ENCODE measurements at regions not wholly inside any gene's neighbourhood (a gene's known extent, or its start where the extent isn't known, plus 50 kb on each side); places are given as distances from the start of the nearest gene placed in this dataset.
A peak's percentile ranks its signal among the peaks of the same experiment; 100 is the strongest.
"Not testable (repeated sequence)": the region's sequence is repeated elsewhere in the genome, so short reads cannot be mapped to it uniquely, and the experiment has no call there.

GRCh38 chr17:51435171-51435552 lies 174.8 kb downstream of the UTP18 start:
- no peak for DNase-seq (ENCODE audit: low read depth in 2 of 2)

GRCh38 chr17:51435641-51436091 lies 175.3 kb downstream of the UTP18 start:
- peak in 1 of 2 donors; percentile 20 for DNase-seq (ENCODE audit: low read depth in 2 of 2)

DNA sequence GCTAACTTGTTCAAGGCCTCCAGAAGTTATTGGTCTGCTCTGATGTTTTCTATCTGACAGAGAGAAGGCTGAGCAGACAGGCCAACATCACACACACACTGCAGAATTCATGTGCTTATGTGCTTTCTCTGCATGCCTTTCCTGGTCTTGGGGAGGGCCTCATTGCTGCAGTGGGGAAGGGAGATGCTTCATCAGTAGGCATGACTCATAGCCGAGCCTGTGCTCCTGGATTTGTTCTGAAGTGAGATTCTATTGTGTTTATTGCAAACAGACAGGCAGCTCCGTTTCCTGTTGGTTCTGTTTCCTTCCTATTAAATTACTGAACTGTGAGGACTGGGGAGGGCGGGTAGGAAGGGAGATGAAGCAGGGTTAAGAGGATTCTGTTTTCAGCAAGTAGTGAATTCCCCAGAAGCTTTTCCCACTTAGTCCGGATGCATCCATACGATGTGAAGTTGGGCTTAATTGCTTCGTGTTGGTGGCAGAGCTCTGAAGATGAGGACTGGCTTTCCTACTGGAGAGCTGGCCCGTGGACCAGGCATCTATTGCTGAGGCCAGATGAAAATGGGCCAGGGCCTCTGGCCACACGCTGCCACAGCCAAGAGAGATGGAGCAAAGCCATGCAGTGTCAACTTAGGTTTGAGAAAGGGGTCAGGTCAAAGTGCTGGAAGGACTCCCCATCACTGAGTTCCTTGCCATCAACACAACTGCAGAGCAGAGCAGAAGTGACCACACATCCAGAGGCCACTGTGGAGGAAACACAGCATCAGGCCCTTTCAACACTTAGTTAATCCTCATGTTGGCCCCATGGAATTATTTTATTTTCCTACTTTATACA lies 179.3 kb downstream of the UTP18 start:
- DNase-seq (ENCODE audit: low read depth in 2 of 2): no peak

DNA sequence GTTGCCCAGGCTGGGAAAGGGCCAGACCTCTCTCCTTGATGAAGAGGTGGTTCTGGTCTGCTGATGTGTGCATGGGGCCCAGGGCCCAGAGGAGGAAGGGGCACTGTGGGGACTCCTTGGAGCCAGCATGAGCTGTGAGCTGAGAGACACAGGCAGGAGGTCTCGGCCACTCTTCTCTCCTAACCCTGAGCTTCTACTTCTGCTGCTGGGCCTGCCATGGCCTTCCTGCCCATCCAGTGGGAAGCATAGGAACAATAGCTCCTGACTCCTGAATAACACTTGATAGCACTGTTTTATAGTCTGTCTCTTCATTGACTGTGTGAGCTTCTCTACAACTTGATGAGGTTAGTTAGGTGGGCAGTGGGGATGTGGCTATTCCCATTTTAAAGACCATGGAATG lies 181.1 kb downstream of the UTP18 start:
- no peak for DNase-seq (ENCODE audit: low read depth in 2 of 2)

DNA sequence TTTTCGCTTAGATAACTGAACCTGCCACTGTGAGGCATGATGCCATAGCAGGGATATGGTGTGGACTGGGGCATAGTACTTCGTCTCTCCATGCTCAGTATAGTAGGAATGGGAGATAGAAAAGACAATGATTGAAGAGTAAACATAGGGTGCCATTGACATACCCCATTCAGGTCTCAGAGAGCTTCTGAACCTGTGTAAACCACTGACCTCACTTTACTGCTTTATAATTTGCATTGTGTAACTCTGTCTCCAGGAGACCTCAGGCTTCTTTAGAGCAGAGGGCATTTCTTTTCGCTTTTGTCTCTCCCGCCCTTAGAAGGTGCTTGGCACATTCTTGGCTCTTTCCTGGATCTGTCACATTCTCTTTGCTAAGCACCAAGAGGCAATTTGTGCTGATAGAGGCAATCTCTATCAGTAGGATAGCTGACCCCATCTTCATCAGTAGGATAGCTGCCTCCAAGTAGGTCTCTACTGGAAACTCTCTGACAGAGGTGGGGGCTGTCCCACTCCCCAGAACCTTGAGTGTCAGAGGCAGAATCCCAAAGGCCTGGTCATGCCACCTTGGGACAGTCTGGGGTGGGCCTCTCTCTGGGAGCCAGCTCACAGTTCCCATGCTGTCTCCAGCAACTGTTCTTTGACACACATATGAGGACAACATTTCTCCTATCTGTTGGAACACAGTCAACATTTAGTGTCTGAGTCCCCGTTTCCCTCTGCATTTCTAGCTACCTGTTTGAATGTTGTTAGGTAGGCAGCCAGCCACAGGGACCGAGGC lies 181.9 kb downstream of the UTP18 start:
- no peak for DNase-seq (ENCODE audit: low read depth in 2 of 2)

GRCh38 chr17:51443646-51444045 lies 183.3 kb downstream of the UTP18 start:
- no peak for DNase-seq (ENCODE audit: low read depth in 2 of 2)

DNA sequence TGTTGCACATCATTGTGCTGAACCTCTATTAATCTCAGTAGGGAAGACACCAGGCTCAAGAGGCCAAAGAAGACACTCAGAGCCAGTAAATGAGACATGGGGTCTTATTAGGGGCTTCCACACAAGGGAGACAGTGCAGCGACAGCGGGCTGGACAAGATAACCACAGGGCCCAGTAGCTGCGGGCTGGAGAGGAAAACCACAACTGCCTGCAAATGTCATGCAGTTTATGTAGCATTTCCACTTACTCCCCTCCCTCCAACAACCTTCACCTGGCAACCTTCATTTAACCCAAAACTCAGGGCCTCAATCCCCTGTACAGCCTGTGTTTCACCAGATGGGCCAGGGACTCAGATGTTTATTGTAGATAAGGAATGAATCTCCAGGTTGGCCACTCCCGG lies 185.6 kb downstream of the UTP18 start:
- no peak for DNase-seq (ENCODE audit: low read depth in 2 of 2)

DNA sequence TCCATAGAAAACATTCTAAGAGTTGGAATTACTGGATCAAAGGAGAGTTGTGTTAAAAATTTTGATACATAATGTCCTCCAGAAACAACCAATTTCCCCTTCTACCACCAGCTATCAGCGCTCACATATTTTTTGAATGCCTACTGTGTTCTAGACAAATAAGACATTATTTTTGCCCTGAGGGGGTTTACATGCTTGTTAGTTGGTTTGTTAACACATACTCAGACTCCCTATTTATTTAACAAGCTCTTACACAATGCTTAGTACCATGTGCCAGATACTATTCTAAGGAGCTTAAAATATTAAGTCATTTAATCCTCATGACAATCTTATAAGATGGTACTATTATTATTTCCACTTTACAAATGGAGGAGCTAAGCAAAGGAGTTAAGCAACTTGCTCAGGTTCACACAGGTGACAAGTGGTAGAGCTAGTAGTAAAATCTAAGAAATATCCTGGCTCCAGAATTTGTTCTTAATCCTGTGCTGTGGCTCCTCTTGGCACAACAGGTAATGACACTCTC lies 194.2 kb downstream of the UTP18 start:
- no peak for DNase-seq (ENCODE audit: low read depth in 2 of 2)

DNA sequence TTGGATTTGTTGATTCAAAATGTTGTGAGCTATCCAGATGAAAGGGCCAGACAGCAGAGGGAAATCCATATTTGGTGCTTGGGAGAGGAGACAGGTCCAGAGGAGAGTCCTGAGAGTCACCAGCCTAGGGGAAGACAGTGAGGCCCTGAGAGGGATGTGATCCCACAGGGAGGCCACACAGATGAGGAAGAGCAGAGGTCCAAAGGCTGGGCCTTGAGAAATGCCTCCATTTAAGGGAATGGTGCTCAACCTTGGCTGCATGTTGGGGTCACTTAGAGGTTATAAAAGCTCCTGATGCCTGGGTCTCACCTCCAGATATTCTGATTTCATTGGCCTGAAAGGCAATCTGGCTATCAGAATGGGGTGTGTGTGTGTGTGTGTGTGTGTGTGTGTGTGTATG lies 194.9 kb downstream of the UTP18 start:
- no peak for DNase-seq (ENCODE audit: low read depth in 2 of 2)

DNA sequence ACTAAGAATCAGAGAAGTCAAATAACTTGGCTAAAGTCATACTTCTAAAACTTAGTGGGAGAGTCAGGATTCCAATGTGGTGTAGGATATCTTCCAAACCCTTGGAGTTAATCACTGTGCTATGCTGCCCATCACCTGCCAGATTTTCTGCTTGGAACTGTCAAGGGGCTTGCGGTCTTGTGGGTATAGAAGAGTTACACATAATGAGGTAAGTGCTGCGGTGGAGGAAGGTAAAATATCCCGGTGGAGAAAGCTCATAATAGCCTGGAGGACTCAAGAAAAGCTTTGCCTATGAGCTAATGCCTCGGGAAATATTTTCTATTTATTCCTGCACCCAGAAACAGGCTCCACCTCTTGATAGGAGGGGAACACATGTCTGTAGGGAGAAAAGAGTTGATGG lies 195.6 kb downstream of the UTP18 start:
- no peak for DNase-seq (ENCODE audit: low read depth in 2 of 2)

DNA sequence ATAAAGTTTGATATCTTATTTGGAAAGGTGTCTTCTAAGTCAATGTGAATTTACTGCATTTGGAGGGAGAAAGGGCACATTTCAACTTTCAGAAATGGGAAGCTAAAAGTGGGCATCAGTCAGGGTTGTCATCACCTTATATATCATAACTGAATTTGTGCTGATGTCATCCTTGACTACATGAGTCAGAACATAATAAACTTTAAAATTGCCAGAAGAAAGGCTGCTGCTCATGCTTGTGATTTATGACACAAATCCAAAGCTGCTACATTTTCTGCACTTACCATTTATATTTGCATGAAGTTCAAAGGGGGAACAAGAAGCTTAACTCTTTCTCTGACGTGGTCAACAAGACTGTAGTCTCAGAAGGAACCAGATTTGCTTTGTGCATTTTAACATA lies 196.6 kb downstream of the UTP18 start:
- no peak for DNase-seq (ENCODE audit: low read depth in 2 of 2)

GRCh38 chr17:51461578-51462004 lies 201.2 kb downstream of the UTP18 start:
- DNase-seq (ENCODE audit: low read depth in 2 of 2): peak; percentile 30 to 41

- no peak for DNase-seq (ENCODE audit: low read depth in 2 of 2)
Measured at GRCh38 chr17:51463353-51463752, 203.0 kb downstream of the UTP18 start.

DNA sequence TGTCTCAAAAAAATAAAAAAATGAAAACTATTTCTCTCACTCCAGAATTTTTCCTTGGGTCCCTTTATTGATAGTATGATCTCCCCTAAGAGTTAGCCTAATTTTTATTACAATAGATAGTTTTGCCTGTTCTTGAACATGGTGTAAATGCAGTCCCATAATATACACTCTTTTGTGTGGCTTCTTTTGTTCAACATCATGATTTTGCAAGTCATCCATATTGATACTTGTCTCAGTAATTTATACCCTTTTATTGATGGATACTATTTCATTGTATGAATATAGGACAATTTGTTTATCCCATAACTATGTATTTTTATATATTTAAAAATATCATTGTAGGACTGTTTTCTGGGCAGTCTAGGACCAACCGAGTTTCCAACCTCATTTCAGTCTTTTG lies 207.0 kb downstream of the UTP18 start:
- DNase-seq (ENCODE audit: low read depth in 2 of 2): no peak

- no peak for DNase-seq (ENCODE audit: low read depth in 2 of 2)
Measured at GRCh38 chr17:51472670-51473205, 212.4 kb downstream of the UTP18 start.

- no peak for DNase-seq (ENCODE audit: low read depth in 2 of 2)
Measured at GRCh38 chr17:51474764-51475163, 214.4 kb downstream of the UTP18 start.

GRCh38 chr17:51475730-51476129 lies 215.4 kb downstream of the UTP18 start:
- no peak for DNase-seq (ENCODE audit: low read depth in 2 of 2)

DNA sequence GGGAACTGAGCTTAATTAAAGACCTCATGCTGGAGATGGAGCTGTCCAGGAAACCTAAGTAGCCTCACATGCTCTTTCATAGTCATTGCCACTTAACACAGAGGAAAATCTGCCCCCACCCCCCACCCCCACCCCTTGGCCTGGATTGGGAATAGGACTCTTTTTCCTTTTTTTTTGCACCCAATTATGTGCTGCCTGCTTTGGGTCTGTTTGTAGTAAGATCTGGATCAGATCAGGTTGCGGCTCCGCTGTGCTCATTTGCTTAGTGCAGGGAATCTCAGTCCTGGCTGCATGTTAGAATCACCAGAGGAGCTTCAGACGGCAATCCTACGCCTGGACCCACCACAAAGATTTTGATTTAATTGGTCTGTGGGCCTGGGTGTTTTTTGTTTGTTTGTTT lies 219.0 kb downstream of the UTP18 start:
- no peak for DNase-seq (ENCODE audit: low read depth in 2 of 2)

DNA sequence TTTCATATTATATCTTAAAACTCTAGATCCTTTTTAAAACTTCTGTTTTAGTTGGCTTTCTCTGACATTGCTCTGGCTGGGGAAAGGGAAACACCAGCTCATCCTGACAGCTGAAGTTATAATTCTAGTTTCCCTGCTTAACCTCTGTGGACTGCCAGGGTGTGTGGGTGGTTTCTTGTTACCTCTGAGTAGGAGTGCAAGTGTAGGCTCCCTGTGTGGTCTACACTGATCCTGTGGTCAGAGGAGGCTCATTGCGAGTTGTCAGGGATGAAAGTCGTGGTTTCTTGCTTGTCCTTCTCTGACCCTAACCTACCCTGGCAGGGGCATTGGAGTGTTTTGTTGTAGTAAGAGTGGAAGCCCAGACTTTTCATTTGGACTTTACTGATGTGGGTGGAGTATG lies 221.0 kb downstream of the UTP18 start:
- no peak for DNase-seq (ENCODE audit: low read depth in 2 of 2)

DNA sequence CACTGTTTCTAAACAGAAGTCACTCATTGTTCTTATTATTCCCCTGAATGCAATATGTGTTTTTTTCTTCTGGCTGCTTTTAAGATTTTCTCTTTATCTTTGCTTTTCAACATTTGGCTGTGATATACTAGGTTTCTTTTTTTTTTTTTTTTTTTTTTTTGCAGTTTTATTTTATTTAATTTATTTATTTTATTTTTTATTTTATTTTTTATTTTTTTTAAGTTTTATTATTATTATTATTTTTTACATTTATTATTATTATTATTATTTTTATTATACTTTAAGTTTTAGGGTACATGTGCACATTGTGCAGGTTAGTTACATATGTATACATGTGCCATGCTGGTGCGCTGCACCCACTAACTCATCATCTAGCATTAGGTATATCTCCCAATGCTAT lies 221.9 kb downstream of the UTP18 start:
- DNase-seq (ENCODE audit: low read depth in 2 of 2): not testable (repeated sequence)

- DNase-seq (ENCODE audit: low read depth in 2 of 2): no peak
Measured at GRCh38 chr17:51486091-51486490, 225.7 kb downstream of the UTP18 start.

DNA sequence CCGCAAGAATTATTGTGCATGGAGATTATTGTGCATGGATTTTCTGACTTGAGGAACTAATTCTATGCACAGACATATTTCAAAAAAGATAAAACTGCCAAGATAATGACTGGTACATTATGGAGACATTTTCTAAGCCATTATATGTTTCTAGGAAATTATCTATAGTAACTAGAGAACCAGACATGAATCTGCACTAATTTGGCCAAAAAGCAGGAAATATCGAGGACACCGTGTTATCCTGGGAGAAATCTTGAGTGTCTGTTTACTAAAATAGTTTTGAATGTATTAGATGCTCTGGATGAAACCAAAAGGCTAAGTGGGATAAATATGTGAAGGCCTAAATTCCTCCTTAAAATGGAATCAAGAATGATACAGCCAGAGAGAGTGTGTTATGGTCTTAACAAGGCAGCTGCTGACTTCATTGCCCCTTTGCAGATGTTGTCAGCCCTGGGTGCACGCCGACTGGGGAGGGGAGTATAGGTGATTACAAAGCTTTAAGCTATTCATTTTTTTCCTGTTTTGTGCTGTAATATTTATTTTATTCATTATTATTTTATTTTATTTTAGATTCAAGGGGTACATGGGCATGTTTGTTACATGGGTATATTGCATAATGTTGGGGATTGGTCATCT lies 226.7 kb downstream of the UTP18 start:
- no peak for DNase-seq (ENCODE audit: low read depth in 2 of 2)

Data from stimulated activated CD4-positive, alpha-beta T cell treated with anti-CD3 and anti-CD28 coated beads, Interleukin-15, amount 100 ng/mL, for 48 hours (primary cell).